IPS-20b (cell line): ENCODE measurements at regions not wholly inside any gene's neighbourhood (a gene's known extent, or its start where the extent isn't known, plus 50 kb on each side); places are given as distances from the start of the nearest gene placed in this dataset.
"Not testable (repeated sequence)": the region's sequence is repeated elsewhere in the genome, so short reads cannot be mapped to it uniquely, and the experiment has no call there.

Source experiments
- H3K27ac ChIP-seq: one replicate; pipeline ENCODE4 v1.5.1; 2013; ENCODE audit warnings: low read length
- H3K27me3 ChIP-seq: 2 replicates; pipeline ENCODE4 v1.6.1; 2013; ENCODE audit warnings: mild to moderate bottlenecking, low read length, inconsistent platforms; ENCODE audit not compliant: insufficient read depth
- H3K36me3 ChIP-seq: 2 replicates; pipeline ENCODE4 v1.6.1; 2013; ENCODE audit warnings: low read depth, mild to moderate bottlenecking, inconsistent platforms, low read length, moderate library complexity; ENCODE audit not compliant: insufficient read depth
- H3K4me1 ChIP-seq: 2 replicates; pipeline ENCODE4 v1.6.1; 2013; ENCODE audit warnings: mild to moderate bottlenecking, control low read depth, inconsistent platforms, low read length, moderate library complexity; ENCODE audit not compliant: insufficient read depth
- H3K4me3 ChIP-seq: 2 replicates; pipeline ENCODE4 v1.5.1; 2013; ENCODE audit warnings: mild to moderate bottlenecking, low read length, inconsistent platforms
- H3K9ac ChIP-seq: 2 replicates; pipeline ENCODE4 v1.6.1; 2013; ENCODE audit warnings: low read depth, mild to moderate bottlenecking, inconsistent platforms, low read length, moderate library complexity
- H3K9me3 ChIP-seq: 2 replicates; pipeline ENCODE4 v1.6.1; 2013; ENCODE audit warnings: mild to moderate bottlenecking, low read depth, low read length, inconsistent platforms; ENCODE audit not compliant: insufficient read depth

DNA sequence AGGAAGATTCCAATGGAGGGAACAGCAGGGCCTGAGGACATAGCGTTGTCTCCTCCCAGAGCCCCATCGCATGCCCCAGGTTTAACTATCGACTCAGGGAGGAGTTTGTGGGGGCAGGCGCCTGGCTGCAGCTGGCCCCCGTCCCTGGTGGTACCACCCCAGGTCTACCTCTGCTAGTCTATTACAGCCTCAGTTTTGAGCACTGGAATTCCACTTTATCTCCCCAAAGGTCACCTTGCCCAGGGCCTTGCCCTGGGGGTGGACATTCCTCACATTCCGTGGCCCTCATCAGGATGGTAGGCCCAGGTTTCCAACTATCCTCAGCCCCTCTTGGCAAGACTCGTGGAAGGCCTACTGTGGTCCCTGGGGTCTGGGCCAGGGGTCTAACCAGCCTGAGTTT is 65.4 kb upstream of the SSBP3 start:
- Histone ChIP-seq H3K4me3 (no peak overlapping the region), H3K9me3 (no peaks in the 10 kb centered on the region), H3K4me1 (peaks cover 22% of the 10 kb centered on the region; the same call in 1 of the 2 replicates), H3K27ac (no peak overlapping the region), H3K9ac (no peak overlapping the region), H3K27me3 (peaks cover 39% of the 10 kb centered on the region), H3K36me3 (no peaks in the 10 kb centered on the region)

DNA sequence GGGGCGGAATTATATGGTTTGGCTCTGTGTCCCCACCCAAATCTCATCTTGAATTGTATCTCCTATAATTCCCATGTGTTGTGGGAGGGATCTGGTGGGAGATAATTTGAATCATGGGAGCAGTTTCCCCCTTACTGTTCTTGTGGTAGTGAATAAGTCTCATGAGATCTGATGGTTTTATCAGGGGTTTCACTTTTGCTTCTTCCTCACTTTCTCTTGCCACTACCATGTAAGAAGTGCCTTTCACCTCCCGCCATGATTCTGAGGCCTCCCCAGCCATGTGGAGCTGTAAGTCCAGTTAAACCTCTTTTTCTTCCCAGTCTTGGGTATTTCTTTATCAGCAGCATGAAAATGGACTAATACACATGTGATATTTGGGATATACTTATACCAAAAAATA is 63.2 kb upstream of the SSBP3 start:
- H3K36me3 ChIP-seq, H3K27ac ChIP-seq, H3K9me3 ChIP-seq, H3K4me3 ChIP-seq, H3K9ac ChIP-seq: not testable (repeated sequence)
- Histone ChIP-seq H3K4me1 (peaks cover 21% of the 10 kb centered on the region), H3K27me3 (peaks cover 27% of the 10 kb centered on the region)

DNA sequence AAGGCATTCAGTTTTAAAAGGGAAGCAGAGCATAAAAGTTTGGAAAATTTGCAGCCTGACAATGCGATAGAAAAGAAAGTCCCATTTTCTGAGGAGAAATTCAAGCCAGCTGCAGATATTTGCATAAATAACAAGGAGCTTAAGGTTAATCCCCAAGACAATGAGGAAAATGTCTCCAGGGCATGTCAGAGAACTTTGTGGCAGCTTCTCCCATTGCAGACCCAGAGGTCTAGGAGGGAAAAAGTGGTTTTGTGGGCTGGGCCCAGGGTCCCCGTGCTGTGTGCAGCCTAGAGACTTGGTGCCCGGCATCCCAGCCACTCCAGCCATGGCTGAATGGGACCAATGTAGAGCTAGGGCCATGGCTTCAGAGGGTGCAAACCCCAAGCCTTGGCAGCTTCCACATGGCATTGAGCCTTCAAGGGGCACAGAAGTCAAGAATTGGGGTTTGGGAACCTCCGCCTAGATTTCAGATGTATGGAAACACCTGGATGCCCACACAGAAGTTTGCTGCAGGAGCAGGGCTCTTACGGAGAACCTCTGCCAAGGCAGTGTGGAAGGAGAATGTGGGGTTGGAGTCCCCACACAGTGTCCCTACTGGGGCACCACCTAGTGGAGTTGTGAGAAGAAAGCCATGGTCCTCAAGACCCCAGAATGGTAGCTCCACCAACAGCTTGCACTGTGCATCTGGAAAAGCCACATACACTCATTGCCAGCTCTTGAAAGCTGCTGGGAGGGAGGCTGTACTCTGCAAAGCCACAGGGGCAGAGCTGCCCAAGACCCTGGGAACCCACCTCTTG is 62.3 kb upstream of the SSBP3 start:
- H3K9me3 ChIP-seq, H3K4me3 ChIP-seq, H3K27ac ChIP-seq, H3K36me3 ChIP-seq, H3K9ac ChIP-seq: not testable (repeated sequence)
- H3K27me3 ChIP-seq, result peaks cover 22% of the 10 kb centered on the region
- peaks cover 22% of the 10 kb centered on the region for H3K4me1 ChIP-seq

DNA sequence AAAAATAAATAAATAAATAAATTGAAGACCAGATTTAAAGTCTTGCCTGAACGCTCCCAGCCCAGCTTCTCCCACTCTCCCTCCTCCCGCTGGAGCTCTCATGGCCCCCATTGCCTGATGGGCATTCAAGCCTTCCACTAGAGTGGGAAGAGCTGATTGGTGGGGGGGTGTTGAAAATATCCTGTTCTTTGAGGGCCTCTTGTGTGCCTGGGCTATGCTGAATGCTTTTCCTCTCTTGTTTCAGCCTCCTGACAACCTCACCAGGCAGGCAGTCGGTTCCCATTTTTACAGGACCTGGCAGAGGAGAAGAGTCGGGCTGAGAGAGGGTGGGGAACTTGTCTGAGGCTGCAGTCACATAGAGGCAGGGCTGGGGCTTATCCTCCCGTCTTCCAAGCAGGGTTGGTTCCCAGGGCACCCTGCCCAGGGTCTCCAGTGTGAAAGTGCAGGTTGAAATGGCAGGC is 59.2 kb upstream of the SSBP3 start:
- Histone ChIP-seq H3K27me3 (peaks cover 5% of the 10 kb centered on the region; the same call in 1 of the 2 replicates), H3K27ac (no peak overlapping the region), H3K4me3 (no peak overlapping the region), H3K9me3 (no peaks in the 10 kb centered on the region), H3K9ac (no peak overlapping the region), H3K36me3 (no peaks in the 10 kb centered on the region), H3K4me1 (peaks cover 24% of the 10 kb centered on the region)

DNA sequence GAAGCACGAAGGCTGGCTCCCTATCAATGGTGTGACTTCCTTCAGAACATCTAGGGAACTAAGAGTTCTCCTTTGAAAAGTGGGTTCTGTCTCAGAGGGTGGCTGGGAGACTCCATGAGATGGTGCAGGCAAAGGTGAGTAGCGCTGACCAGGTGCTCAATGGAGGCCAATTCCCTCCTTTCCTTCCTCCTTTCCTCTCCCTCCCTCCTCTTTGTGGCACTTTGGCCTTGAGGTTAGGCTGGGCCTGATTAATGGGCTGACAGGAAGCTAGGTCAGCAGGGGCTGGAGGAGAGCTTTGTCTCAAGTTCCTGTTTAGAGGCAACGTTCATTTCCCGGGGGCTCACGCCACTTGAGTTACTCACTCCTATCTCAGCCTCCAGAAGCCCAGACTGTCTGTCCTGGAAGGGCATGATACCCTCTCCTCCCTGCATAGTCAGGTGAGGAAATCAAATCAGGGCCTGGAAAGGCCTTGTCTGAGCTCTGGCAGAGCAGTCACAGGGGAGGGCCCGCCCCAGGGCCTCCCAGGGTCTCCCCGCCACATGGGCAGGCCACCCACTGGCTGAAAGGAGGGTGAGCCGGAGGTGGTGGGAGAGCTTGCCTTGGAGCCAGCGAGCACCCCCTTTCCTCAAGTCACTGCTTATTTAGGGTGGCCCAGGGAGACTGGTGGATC is 58.4 kb upstream of the SSBP3 start:
- no peaks in the 10 kb centered on the region for H3K36me3 ChIP-seq
- H3K27me3 ChIP-seq, result peaks cover 5% of the 10 kb centered on the region; the same call in 1 of the 2 replicates
- H3K27ac ChIP-seq, result no peak overlapping the region
- H3K9ac ChIP-seq, result peak overlapping the region; percentile 54; the same call in 1 of the 2 replicates
- H3K9me3 ChIP-seq, result no peaks in the 10 kb centered on the region
- peaks cover 24% of the 10 kb centered on the region for H3K4me1 ChIP-seq
- no peak overlapping the region for H3K4me3 ChIP-seq

DNA sequence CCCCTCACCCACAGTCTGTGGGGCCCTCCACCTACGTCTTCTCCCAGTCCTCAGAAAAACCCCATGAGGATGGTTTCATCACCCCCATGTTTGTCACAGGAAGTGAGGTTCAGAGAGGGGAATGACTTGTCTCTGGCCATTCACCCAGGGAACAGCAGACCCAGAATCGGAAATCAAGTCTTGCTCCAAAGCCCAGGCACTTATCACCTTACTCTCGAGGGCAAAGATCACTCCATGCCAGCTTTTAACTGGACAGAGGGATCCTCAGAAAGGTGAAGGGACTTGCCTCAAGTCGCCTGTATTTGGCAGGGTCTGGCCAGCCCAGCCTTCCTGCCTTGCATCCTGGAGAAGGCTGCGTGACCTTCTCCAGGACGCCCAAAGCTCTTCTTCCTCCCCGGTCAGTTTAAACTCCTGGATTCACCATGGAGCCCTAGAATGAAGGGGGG is 57.9 kb upstream of the SSBP3 start:
- Histone ChIP-seq H3K9me3 (no peaks in the 10 kb centered on the region), H3K27ac (no peak overlapping the region), H3K4me3 (no peak overlapping the region), H3K27me3 (peaks cover 5% of the 10 kb centered on the region; the same call in 1 of the 2 replicates), H3K9ac (peak overlapping the region; percentile 29; the same call in 1 of the 2 replicates), H3K36me3 (no peaks in the 10 kb centered on the region), H3K4me1 (peaks cover 24% of the 10 kb centered on the region)

DNA sequence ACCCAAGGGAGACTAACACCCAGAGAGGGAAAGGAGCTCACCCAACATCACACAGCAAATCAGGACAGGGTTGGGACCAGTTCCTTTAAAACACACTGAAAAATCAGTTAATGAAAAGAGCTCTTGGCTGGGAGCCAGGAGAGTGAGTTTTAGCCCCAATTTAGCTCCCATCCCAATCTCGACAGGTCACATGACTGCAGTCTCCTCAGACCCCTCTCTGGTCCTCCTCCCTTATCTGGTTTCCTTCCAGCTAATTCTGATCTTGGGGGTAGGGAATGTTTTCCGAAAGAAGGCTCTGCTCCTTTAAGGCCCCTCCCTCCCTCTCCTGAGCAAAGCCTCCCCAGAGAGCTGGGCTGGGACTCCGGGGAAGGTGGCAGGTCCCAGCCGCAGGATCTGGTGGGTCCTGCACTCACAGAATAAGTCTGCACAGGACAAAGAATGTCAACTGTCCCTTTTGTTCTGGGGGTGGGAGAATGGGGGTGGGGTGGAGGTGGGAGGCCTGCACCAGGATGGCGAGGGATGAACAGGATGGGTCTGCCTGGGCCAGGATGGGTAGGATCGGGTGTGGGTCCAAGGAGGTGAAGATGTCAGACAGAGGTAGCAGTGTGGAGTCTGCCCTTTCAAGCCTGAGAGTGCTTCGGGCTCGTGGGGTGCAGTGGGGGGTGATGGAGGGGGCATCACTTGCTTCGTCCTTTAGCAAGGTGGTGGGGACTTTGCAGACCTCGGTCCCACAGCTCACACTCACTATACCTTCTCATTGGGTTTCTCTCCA is 57.3 kb upstream of the SSBP3 start:
- Histone ChIP-seq H3K27ac (no peak overlapping the region), H3K9me3 (no peaks in the 10 kb centered on the region), H3K27me3 (peaks cover 5% of the 10 kb centered on the region; the same call in 1 of the 2 replicates), H3K4me1 (peaks cover 24% of the 10 kb centered on the region), H3K36me3 (no peaks in the 10 kb centered on the region), H3K4me3 (no peak overlapping the region), H3K9ac (peak overlapping the region; percentile 29; the same call in 1 of the 2 replicates)

DNA sequence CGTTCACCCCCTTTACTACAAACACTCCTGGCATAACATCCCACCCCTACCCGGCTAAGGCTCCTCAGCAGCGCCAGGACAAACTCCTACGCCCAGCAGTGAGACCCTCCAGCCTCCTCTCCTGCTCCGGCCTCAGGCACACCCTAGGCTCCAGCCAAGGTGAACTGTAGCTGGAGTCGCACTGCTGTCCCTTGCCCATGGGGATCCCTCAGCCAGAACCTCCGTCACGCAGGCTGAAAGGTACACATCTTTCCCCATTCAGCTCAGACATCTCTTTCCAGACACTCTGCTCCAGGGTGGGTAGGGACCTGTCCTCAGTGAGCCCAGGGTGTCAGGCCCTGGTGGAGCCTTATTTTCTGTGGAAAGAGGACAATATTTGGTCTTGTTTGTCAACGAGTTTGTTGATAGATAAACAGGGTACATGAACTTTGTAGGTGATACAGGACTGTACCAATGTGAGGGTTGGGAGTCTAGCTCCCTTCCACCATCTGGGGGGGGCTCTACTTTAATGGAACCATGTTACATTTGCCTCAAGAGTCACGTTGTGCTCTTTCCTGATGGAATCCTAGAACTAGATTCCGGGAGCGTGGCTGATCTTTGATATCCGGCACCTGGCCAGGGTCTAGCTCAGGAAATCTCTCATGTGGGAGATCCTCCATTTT is 56.5 kb upstream of the SSBP3 start:
- H3K9me3 ChIP-seq, result no peaks in the 10 kb centered on the region
- H3K4me1 ChIP-seq, result peaks cover 24% of the 10 kb centered on the region
- H3K4me3 ChIP-seq, result no peak overlapping the region
- no peak overlapping the region for H3K27ac ChIP-seq
- no peaks in the 10 kb centered on the region for H3K36me3 ChIP-seq
- H3K27me3 ChIP-seq, result peaks cover 5% of the 10 kb centered on the region; the same call in 1 of the 2 replicates
- H3K9ac ChIP-seq, result no peak overlapping the region

DNA sequence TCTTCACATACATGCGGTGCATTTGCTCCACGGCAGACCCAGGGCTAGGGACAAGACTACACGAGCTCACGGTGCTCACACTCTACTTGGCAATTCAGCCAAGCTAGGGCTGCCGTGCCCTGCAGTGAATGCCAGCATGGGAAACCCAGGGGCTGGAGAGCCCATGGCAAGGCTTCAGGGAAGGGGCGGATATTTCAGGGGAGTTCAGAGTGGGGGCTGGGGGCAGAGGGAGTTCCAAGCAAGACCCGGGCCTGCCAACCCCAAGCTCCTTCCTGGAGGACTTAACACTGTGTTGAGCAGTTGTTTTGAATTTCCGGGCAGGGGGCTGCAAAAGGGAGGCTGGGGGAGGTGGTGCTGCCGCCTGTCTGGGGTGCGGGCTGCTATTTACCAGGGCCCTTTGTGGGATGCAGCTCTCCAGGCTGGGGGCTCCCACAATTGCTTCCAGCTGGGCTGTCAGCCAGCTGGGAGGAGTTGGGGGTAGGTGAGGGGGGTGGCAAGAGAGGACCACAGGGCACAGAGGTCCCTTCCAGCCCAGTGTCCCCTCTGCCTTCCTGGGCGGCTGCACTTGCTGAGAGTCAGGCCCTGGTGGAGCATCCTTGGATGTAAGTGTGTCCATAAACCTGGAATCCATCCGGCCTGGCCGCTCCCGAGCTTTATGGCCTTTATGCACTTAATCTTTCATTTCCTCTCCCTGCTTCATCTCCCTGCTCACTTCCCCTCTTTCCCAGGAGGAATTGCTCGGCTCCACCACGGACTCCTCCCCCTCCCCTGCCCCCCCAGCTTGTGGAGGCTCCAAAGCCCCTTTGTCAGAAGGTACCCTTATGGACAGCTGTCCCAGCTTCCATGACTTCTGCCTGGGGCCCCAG is 55.8 kb upstream of the SSBP3 start:
- Histone ChIP-seq H3K36me3 (no peaks in the 10 kb centered on the region), H3K9ac (no peak overlapping the region), H3K27me3 (peaks cover 5% of the 10 kb centered on the region; the same call in 1 of the 2 replicates), H3K4me3 (no peak overlapping the region), H3K9me3 (no peaks in the 10 kb centered on the region), H3K27ac (no peak overlapping the region), H3K4me1 (peaks cover 24% of the 10 kb centered on the region)

DNA sequence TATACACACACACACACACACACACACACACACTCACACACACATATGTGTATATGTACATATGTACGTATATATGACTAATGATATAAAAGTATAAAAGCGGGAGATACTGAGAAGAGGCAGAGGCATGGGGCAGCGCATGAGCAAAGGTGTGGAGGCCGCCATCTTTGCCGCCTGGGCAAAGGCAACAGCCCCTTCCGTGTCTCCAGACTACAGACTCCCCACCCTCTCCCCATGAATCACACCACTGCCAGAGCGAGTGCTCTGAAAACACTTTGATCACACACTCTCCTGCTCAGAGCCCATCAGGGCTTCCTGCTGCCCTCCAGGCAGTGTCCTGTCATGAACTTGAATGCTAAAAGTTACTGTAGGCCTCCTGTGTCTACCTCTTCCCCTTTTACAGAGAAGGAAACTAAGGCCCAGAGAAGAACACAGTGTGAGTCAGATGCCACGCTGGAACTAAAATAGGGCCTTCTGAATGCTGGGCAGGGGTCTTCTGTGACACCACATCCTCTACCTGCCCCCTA is 54.7 kb upstream of the SSBP3 start:
- Histone ChIP-seq H3K27ac (no peak overlapping the region), H3K36me3 (no peaks in the 10 kb centered on the region), H3K4me1 (peaks cover 24% of the 10 kb centered on the region), H3K9ac (no peak overlapping the region), H3K27me3 (peaks cover 5% of the 10 kb centered on the region; the same call in 1 of the 2 replicates), H3K9me3 (no peaks in the 10 kb centered on the region), H3K4me3 (no peak overlapping the region)
